ENCODE measurements at regions not wholly inside any gene's neighbourhood (a gene's known extent, or its start where the extent isn't known, plus 50 kb on each side); places are given as distances from the start of the nearest gene placed in this dataset.

GRCh38 chr6:165963750-165964149 is 203.9 kb downstream of the TBXT start:
- TF ChIP-seq CTCF (IDR thresholded peaks at IDR 0.05; ENCODE audit: control extremely low read depth, extremely low read depth) = no peak
- H3K9me3 ChIP-seq (ENCODE audit: control insufficient read depth in 4 of 4, insufficient read depth in 3 of 4, low read length in 3 of 4) = peaks cover 0 to 7% (median 0%) of the 10 kb centered on the region in 4 donors
- no peak overlapping the region for H3K4me3 ChIP-seq
- peak in 1 of 3 donors; percentile 28 for DNase-seq
- no peaks in the 10 kb centered on the region for H3K36me3 ChIP-seq (ENCODE audit: control insufficient read depth in 4 of 4, insufficient read depth in 4 of 4, low read length in 4 of 4)
- 60 to 73% methylated on average over 6 of the region's 6 CpGs for WGBS, 2 donors
- ATAC-seq (ENCODE audit: insufficient read depth, low FRiP score) = no peak
- H3K4me1 ChIP-seq (ENCODE audit: control insufficient read depth in 5 of 5, insufficient read depth in 5 of 5, low read length in 5 of 5) = no peaks in the 10 kb centered on the region
- H3K27me3 ChIP-seq (ENCODE audit: control insufficient read depth in 3 of 3, insufficient read depth in 3 of 3, low read length in 2 of 3) = peaks cover 0 to 5% (median 3%) of the 10 kb centered on the region in 3 donors
- H3K27ac ChIP-seq (ENCODE audit: low read depth in 1 of 2, low read length in 1 of 2) = no peak overlapping the region
- H3K9ac ChIP-seq (ENCODE audit: insufficient read depth in 1 of 2, low read length in 2 of 2) = no peak overlapping the region

GRCh38 chr6:165962366-165962765 is 205.3 kb downstream of the TBXT start:
- Histone ChIP-seq H3K4me1 (ENCODE audit: control insufficient read depth in 5 of 5, insufficient read depth in 5 of 5, low read length in 5 of 5) (no peaks in the 10 kb centered on the region), H3K27ac (ENCODE audit: low read depth in 1 of 2, low read length in 1 of 2) (no peak overlapping the region), H3K9me3 (ENCODE audit: control insufficient read depth in 4 of 4, insufficient read depth in 3 of 4, low read length in 3 of 4) (peaks cover 0 to 8% (median 0%) of the 10 kb centered on the region in 4 donors), H3K27me3 (ENCODE audit: control insufficient read depth in 3 of 3, insufficient read depth in 3 of 3, low read length in 2 of 3) (peaks cover 0 to 3% (median 3%) of the 10 kb centered on the region in 3 donors), H3K4me3 (no peak overlapping the region), H3K36me3 (ENCODE audit: control insufficient read depth in 4 of 4, insufficient read depth in 4 of 4, low read length in 4 of 4) (no peaks in the 10 kb centered on the region), H3K9ac (ENCODE audit: insufficient read depth in 1 of 2, low read length in 2 of 2) (no peak overlapping the region)
- 83 to 84% methylated on average over 7 of the region's 7 CpGs for WGBS, 2 donors
- DNase-seq (no peak), ATAC-seq (ENCODE audit: insufficient read depth, low FRiP score) (no peak)
- TF ChIP-seq CTCF (IDR thresholded peaks at IDR 0.05; ENCODE audit: control extremely low read depth, extremely low read depth) = no peak

- no peaks in the 10 kb centered on the region for H3K36me3 ChIP-seq (ENCODE audit: control insufficient read depth in 4 of 4, insufficient read depth in 4 of 4, low read length in 4 of 4)
- ATAC-seq (ENCODE audit: insufficient read depth, low FRiP score) (no peak), DNase-seq (no peak)
- H3K27ac ChIP-seq (ENCODE audit: low read depth in 1 of 2, low read length in 1 of 2) = no peak overlapping the region
- H3K9ac ChIP-seq (ENCODE audit: insufficient read depth in 1 of 2, low read length in 2 of 2) = no peak overlapping the region
- H3K27me3 ChIP-seq (ENCODE audit: control insufficient read depth in 3 of 3, insufficient read depth in 3 of 3, low read length in 2 of 3) = peaks cover 0 to 3% (median under 1%) of the 10 kb centered on the region in 3 donors
- TF ChIP-seq CTCF (IDR thresholded peaks at IDR 0.05; ENCODE audit: control extremely low read depth, extremely low read depth) = no peak
- 88 to 89% methylated on average over 12 of the region's 12 CpGs for WGBS, 2 donors
- H3K9me3 ChIP-seq (ENCODE audit: control insufficient read depth in 4 of 4, insufficient read depth in 3 of 4, low read length in 3 of 4) = peaks cover 0 to 8% (median 0%) of the 10 kb centered on the region in 4 donors
- no peak overlapping the region for H3K4me3 ChIP-seq
- H3K4me1 ChIP-seq (ENCODE audit: control insufficient read depth in 5 of 5, insufficient read depth in 5 of 5, low read length in 5 of 5) = no peaks in the 10 kb centered on the region
These were observed 206.4 kb downstream of the TBXT start for GRCh38 chr6:165961233-165961632.

DNA sequence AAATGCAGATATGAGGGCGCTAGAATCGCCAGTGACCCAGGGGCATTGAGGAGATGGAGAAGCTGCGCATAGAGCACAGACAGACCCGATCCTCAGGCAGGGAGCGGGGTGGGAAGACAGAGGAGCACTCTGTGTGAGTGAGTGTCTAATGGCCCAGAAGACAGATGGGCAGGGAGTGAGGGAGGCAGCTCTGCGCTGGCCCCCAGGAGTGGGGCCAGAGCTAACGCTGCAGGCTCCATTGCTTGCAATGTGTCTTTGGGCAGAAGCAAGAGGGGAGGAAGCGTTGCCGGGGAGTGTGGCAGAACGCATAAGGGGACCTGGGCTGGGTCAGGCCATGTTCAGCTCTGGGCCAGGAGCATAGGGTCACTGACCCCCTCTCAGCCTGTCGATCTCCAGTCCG is 207.0 kb downstream of the TBXT start:
- peaks cover 0 to 3% (median 0%) of the 10 kb centered on the region in 3 donors for H3K27me3 ChIP-seq (ENCODE audit: control insufficient read depth in 3 of 3, insufficient read depth in 3 of 3, low read length in 2 of 3)
- 80 to 90% methylated on average over 12 of the region's 12 CpGs for WGBS, 2 donors
- H3K4me3 ChIP-seq = no peak overlapping the region
- no peaks in the 10 kb centered on the region for H3K36me3 ChIP-seq (ENCODE audit: control insufficient read depth in 4 of 4, insufficient read depth in 4 of 4, low read length in 4 of 4)
- DNase-seq (no peak), ATAC-seq (ENCODE audit: insufficient read depth, low FRiP score) (no peak)
- no peak overlapping the region for H3K27ac ChIP-seq (ENCODE audit: low read depth in 1 of 2, low read length in 1 of 2)
- no peak overlapping the region for H3K9ac ChIP-seq (ENCODE audit: insufficient read depth in 1 of 2, low read length in 2 of 2)
- no peaks in the 10 kb centered on the region for H3K4me1 ChIP-seq (ENCODE audit: control insufficient read depth in 5 of 5, insufficient read depth in 5 of 5, low read length in 5 of 5)
- TF ChIP-seq CTCF (IDR thresholded peaks at IDR 0.05; ENCODE audit: control extremely low read depth, extremely low read depth) = no peak
- H3K9me3 ChIP-seq (ENCODE audit: control insufficient read depth in 4 of 4, insufficient read depth in 3 of 4, low read length in 3 of 4) = peaks cover 0 to 8% (median 0%) of the 10 kb centered on the region in 4 donors
